T-helper 1 cell treated with Interleukin-12 subunit alpha and Interleukin-12 subunit beta and Interleukin-4 antibody, amounts not matched to agents 30 μg/mL and 1 μg/mL, for 36 hours (primary cell): ENCODE measurements at regions not wholly inside any gene's neighbourhood (a gene's known extent, or its start where the extent isn't known, plus 50 kb on each side); places are given as distances from the start of the nearest gene placed in this dataset.
"Not testable (repeated sequence)": the region's sequence is repeated elsewhere in the genome, so short reads cannot be mapped to it uniquely, and the experiment has no call there.

Experiments
- H3K27ac Mint-ChIP-seq: one replicate; pipeline ENCODE4 v1.8.0; 2021; ENCODE audit warnings: mild to moderate bottlenecking, mixed read lengths
- H3K27me3 Mint-ChIP-seq: one replicate; pipeline ENCODE4 v1.8.0; 2021; ENCODE audit warnings: low read depth, mixed read lengths
- H3K36me3 Mint-ChIP-seq: one replicate; pipeline ENCODE4 v1.8.0; 2021; ENCODE audit warnings: low read depth, mixed read lengths
- H3K4me1 Mint-ChIP-seq: one replicate; pipeline ENCODE4 v1.8.0; 2021; ENCODE audit warnings: low read depth, mixed read lengths
- H3K4me3 Mint-ChIP-seq: one replicate; pipeline ENCODE4 v1.8.0; 2021; ENCODE audit warnings: mild to moderate bottlenecking, moderate library complexity, mixed read lengths
- H3K9me3 Mint-ChIP-seq: one replicate; pipeline ENCODE4 v1.8.0; 2021; ENCODE audit warnings: mixed read lengths

DNA sequence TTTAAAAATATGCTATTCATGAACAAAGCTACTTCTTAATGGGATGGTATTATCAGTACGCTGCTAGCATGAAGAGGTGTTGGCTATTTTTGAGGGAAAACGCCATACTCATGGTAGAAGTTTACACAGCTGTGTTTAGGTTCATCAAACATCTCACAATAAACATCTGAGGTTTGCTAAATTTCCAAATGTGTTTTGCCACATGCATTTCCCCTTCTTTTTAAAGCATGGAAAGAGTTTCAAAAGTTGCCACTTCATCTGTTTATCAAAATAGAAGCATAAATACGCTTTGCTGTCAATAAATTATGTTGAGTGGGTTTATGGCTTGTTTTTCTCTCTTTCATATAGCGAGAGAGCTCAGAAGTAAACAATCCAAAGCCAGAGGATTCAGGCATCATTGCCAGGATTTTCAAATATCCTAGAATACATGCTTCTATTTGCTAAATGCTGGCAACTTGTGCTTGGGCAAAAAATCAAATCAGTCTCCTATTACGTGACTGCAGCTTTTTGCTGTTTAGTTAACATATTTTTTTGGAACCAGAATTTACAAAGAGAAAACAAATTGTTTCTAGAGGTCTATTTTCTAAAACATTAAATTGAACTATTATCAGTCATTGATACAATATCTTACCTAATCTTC, 1919.9 kb upstream of the LRRTM1 start:
- Mint-ChIP-seq H3K9me3 (peaks cover 12% of the 10 kb centered on the region), H3K4me3 (no peak overlapping the region), H3K4me1 (no peaks in the 10 kb centered on the region), H3K27ac (no peak overlapping the region), H3K27me3 (no peaks in the 10 kb centered on the region), H3K36me3 (no peaks in the 10 kb centered on the region)

DNA sequence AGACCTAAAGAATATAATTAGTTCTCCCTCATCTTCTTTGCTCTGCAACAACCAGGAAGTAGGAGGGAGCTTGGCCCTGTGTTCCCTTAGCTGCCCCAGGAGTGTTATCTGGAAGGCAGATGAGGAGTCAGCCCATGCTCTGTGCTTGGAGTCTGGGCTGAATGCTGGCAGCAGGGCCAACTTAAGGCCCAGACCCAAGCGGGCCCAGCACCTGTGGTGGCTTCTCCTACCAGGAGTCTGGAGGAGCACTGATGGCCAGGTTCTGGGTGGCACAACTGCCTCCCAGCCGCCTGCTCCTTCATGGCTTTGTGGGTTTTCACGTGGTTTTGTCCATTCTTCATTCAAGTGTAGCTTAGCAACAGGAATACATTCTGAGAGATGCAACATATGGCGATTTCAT, 1910.7 kb upstream of the LRRTM1 start:
- H3K4me3 Mint-ChIP-seq = no peak overlapping the region
- H3K4me1 Mint-ChIP-seq = no peaks in the 10 kb centered on the region
- no peak overlapping the region for H3K27ac Mint-ChIP-seq
- H3K27me3 Mint-ChIP-seq = no peaks in the 10 kb centered on the region
- no peaks in the 10 kb centered on the region for H3K36me3 Mint-ChIP-seq
- peaks cover 20% of the 10 kb centered on the region for H3K9me3 Mint-ChIP-seq

- H3K27me3 Mint-ChIP-seq = no peaks in the 10 kb centered on the region
- H3K36me3 Mint-ChIP-seq = no peaks in the 10 kb centered on the region
- H3K9me3 Mint-ChIP-seq = peaks cover 28% of the 10 kb centered on the region
- no peak overlapping the region for H3K4me3 Mint-ChIP-seq
- no peak overlapping the region for H3K27ac Mint-ChIP-seq
- H3K4me1 Mint-ChIP-seq = no peaks in the 10 kb centered on the region
These were observed 1894.9 kb upstream of the LRRTM1 start for GRCh38 chr2:82199493-82199852.

DNA sequence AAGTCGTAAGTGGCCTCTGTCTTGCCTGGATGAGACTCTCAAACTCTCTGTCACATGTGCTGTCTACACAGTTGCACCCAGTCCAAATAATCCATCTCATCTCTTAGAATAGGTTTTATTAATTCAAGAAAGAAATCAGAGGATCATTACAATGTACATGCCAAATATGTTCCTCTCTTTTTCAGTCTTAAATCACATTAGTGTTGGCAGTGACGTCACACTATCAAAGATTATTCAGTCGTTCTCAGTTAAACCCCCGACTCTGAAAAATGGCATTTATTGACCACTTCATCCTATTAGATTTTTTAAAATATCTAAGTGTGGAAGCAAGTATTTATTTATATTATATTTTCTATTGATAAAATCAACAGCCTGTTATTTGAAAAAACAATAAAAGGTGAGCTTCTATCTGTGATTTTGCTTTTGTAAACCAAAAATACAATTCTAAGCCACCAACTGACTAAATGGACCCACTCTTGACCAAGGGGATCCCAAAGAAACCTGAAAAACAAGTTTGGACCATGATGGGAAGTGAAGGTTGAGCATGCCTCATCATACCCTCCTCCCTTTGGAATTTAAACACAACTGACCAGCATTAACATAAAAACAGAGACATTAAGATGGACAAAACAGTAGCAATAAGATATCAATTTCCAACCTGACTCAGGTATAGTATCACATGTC, 1894.4 kb upstream of the LRRTM1 start:
- H3K4me1 Mint-ChIP-seq = no peaks in the 10 kb centered on the region
- H3K4me3 Mint-ChIP-seq = no peak overlapping the region
- H3K36me3 Mint-ChIP-seq = no peaks in the 10 kb centered on the region
- peaks cover 25% of the 10 kb centered on the region for H3K9me3 Mint-ChIP-seq
- H3K27ac Mint-ChIP-seq = no peak overlapping the region
- no peaks in the 10 kb centered on the region for H3K27me3 Mint-ChIP-seq

GRCh38 chr2:82182270-82182669, 1877.7 kb upstream of the LRRTM1 start:
- H3K4me1 Mint-ChIP-seq = no peaks in the 10 kb centered on the region
- no peaks in the 10 kb centered on the region for H3K27me3 Mint-ChIP-seq
- H3K36me3 Mint-ChIP-seq = no peaks in the 10 kb centered on the region
- H3K9me3 Mint-ChIP-seq = peaks cover 2% of the 10 kb centered on the region
- no peak overlapping the region for H3K27ac Mint-ChIP-seq
- H3K4me3 Mint-ChIP-seq = no peak overlapping the region

GRCh38 chr2:82175210-82175609, 1870.7 kb upstream of the LRRTM1 start:
- H3K9me3 Mint-ChIP-seq, H3K27ac Mint-ChIP-seq, H3K27me3 Mint-ChIP-seq, H3K4me3 Mint-ChIP-seq, H3K36me3 Mint-ChIP-seq, H3K4me1 Mint-ChIP-seq: not testable (repeated sequence)

DNA sequence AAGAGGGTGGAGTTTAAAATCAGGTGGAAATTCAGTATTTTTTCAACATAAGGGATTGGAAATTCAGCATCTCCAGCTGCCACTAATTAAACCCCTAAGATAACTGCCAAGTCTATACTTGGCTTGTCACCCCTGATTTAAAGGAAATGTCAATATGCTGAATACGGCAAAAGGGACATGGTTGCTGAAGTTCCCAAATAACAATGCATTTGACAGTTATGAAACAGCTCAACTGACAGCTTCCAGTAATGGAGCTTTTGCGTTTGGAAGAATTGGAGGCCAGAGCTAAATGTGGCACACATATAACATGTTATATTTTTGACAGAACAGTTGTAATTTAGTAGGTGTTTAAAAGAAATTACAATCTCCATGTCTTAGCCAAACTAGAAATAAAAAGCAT, 1867.9 kb upstream of the LRRTM1 start:
- no peak overlapping the region for H3K4me3 Mint-ChIP-seq
- no peaks in the 10 kb centered on the region for H3K4me1 Mint-ChIP-seq
- peaks cover 8% of the 10 kb centered on the region for H3K9me3 Mint-ChIP-seq
- no peak overlapping the region for H3K27ac Mint-ChIP-seq
- H3K27me3 Mint-ChIP-seq = no peaks in the 10 kb centered on the region
- no peaks in the 10 kb centered on the region for H3K36me3 Mint-ChIP-seq

- Mint-ChIP-seq H3K27ac (no peak overlapping the region), H3K9me3 (peaks cover 3% of the 10 kb centered on the region), H3K36me3 (no peaks in the 10 kb centered on the region), H3K4me1 (no peaks in the 10 kb centered on the region), H3K4me3 (no peak overlapping the region), H3K27me3 (no peaks in the 10 kb centered on the region)
These were observed 1864.8 kb upstream of the LRRTM1 start for GRCh38 chr2:82169379-82169778.

DNA sequence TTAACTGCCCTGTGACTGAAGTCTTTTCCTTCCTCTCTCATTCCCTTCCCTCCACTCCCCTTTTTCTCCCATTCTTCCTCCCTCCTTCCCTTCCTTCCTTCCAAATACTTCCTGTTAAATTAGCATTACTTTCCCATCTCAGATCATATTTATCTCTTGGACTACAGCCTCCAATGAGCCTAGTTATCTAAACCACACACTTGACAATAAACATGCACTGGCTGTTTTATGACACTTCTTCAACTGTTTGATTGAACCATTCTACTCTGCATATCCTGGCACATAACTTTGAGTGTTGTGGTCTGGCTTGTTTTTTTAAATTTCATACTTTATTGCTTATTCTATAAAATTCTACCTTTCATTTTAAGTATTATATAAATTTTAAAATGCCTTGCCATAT, 1860.8 kb upstream of the LRRTM1 start:
- Mint-ChIP-seq H3K9me3 (peaks cover 3% of the 10 kb centered on the region), H3K27me3 (no peaks in the 10 kb centered on the region)

DNA sequence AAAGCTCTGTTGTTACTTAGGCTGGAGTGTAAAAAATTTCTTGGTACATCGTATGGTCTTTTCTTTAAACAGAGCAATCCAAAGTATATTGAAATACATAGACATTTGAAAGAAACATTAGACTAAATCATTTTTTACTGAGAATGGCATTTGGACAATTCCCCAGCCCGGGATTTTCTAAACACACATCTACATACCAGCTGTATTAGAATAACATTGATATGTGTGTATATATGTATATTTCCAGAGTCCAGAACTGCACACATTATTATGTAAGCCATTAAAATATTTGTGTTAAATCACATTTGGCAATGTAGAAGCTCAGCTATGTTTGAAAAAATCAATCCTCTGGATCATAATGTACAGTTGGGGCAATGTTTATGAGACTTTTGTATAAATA, 1853.6 kb upstream of the LRRTM1 start:
- H3K36me3 Mint-ChIP-seq = no peaks in the 10 kb centered on the region
- peaks cover 3% of the 10 kb centered on the region for H3K9me3 Mint-ChIP-seq
- no peaks in the 10 kb centered on the region for H3K27me3 Mint-ChIP-seq
- H3K4me1 Mint-ChIP-seq = no peaks in the 10 kb centered on the region
- H3K27ac Mint-ChIP-seq = no peak overlapping the region
- H3K4me3 Mint-ChIP-seq = no peak overlapping the region

More for the DNA sequence above, 1860.8 kb upstream of the LRRTM1 start:
- H3K4me1 Mint-ChIP-seq = no peaks in the 10 kb centered on the region
- no peaks in the 10 kb centered on the region for H3K36me3 Mint-ChIP-seq
- H3K27ac Mint-ChIP-seq = no peak overlapping the region
- no peak overlapping the region for H3K4me3 Mint-ChIP-seq

DNA sequence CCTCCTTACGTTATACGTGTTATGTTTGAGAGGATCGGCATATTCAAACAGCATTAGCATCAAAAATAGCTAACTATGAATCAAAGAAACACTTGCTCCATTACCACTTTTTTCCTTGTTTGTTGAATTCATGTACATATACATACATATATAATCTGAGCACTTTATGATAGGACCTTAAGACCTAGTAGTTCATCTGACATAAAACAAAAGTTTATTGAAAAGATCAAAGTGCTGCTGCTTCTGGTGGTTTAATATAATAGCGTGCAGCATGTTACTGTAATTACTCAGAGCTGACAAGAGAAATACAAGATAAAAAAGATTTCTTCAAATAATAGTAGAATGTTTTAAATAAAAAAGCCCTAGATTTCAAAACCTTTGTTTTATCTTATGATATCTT, 1850.9 kb upstream of the LRRTM1 start:
- Mint-ChIP-seq H3K36me3 (no peaks in the 10 kb centered on the region), H3K27ac (no peak overlapping the region), H3K4me1 (no peaks in the 10 kb centered on the region), H3K27me3 (no peaks in the 10 kb centered on the region), H3K9me3 (peaks cover 7% of the 10 kb centered on the region), H3K4me3 (no peak overlapping the region)

GRCh38 chr2:82143343-82143742, 1838.8 kb upstream of the LRRTM1 start:
- peaks cover 6% of the 10 kb centered on the region for H3K9me3 Mint-ChIP-seq
- no peaks in the 10 kb centered on the region for H3K4me1 Mint-ChIP-seq
- H3K27me3 Mint-ChIP-seq = no peaks in the 10 kb centered on the region

GRCh38 chr2:82139979-82140611, 1835.5 kb upstream of the LRRTM1 start:
- no peaks in the 10 kb centered on the region for H3K4me1 Mint-ChIP-seq
- H3K9me3 Mint-ChIP-seq = peaks cover 11% of the 10 kb centered on the region
- H3K27me3 Mint-ChIP-seq = no peaks in the 10 kb centered on the region
- H3K27ac Mint-ChIP-seq = no peak overlapping the region
- H3K36me3 Mint-ChIP-seq = no peaks in the 10 kb centered on the region
- H3K4me3 Mint-ChIP-seq = no peak overlapping the region

More at GRCh38 chr2:82143343-82143742, 1838.8 kb upstream of the LRRTM1 start:
- Mint-ChIP-seq H3K27ac (no peak overlapping the region), H3K36me3 (no peaks in the 10 kb centered on the region), H3K4me3 (no peak overlapping the region)

GRCh38 chr2:82137441-82137840, 1832.9 kb upstream of the LRRTM1 start:
- Mint-ChIP-seq H3K36me3 (no peaks in the 10 kb centered on the region), H3K27me3 (no peaks in the 10 kb centered on the region), H3K9me3 (peaks cover 11% of the 10 kb centered on the region), H3K27ac (no peak overlapping the region), H3K4me3 (no peak overlapping the region), H3K4me1 (no peaks in the 10 kb centered on the region)

- no peak overlapping the region for H3K4me3 Mint-ChIP-seq
- no peaks in the 10 kb centered on the region for H3K4me1 Mint-ChIP-seq
- H3K27ac Mint-ChIP-seq = no peak overlapping the region
- H3K27me3 Mint-ChIP-seq = no peaks in the 10 kb centered on the region
- no peaks in the 10 kb centered on the region for H3K36me3 Mint-ChIP-seq
- peaks cover 31% of the 10 kb centered on the region for H3K9me3 Mint-ChIP-seq
These were observed 1823.5 kb upstream of the LRRTM1 start for GRCh38 chr2:82128051-82128450.
